Tibial artery (tissue), 4 donors: ENCODE measurements at regions not wholly inside any gene's neighbourhood (a gene's known extent, or its start where the extent isn't known, plus 50 kb on each side); places are given as distances from the start of the nearest gene placed in this dataset.
A peak's percentile ranks its signal among the peaks of the same experiment; 100 is the strongest.
"Not testable (repeated sequence)": the region's sequence is repeated elsewhere in the genome, so short reads cannot be mapped to it uniquely, and the experiment has no call there.

Experiments used
- DNase-seq, 2 donors: peaks; one replicate each; pipeline ENCODE4 v3.0.0-alpha.2; 2019
- H3K27ac ChIP-seq, 2 donors: fragments of 200-600 bp; sonication (generic) in 1 of 2; 1 replicate in 1 of 2; 2 replicates in 1 of 2; pipeline ENCODE4 v1.5.1; 2018 to 2019; ENCODE audit warnings: mild to moderate bottlenecking in 1 of 2
- H3K27me3 ChIP-seq, 2 donors: fragments of 200-600 bp; sonication (generic) in 1 of 2; one replicate each; pipeline versions ENCODE4 v1.5.1 to v1.6.0; 2016 to 2019
- H3K36me3 ChIP-seq, 3 donors: fragments of 200-600 bp; sonication (generic) in 2 of 3; one replicate each; pipeline ENCODE4 v1.5.1; 2016 to 2019; ENCODE audit warnings: mild to moderate bottlenecking in 2 of 3
- H3K4me1 ChIP-seq, 4 donors: fragments of 200-600 bp; sonication (generic) in 2 of 4; 1 replicate in 3 of 4; 2 replicates in 1 of 4; pipeline ENCODE4 v1.5.1; 2016 to 2019
- H3K4me3 ChIP-seq, 2 donors: fragments of 200-600 bp; sonication (generic) in 1 of 2; 1 replicate in 1 of 2; 2 replicates in 1 of 2; pipeline ENCODE4 v1.5.1; 2018 to 2019; ENCODE audit warnings: mild to moderate bottlenecking in 2 of 2
- H3K9me3 ChIP-seq, 3 donors: fragments of 200-600 bp; sonication (generic) in 1 of 3; one replicate each; pipeline ENCODE4 v1.5.1; 2016 to 2019
- CTCF ChIP-seq, 2 experiments: fragments of 200-600 bp in 1 of 2; fragments of 450-650 bp in 1 of 2; IDR thresholded peaks; one replicate each; pipeline ENCODE4 v1.5.1; 2017 to 2019; ENCODE audit warnings: antibody characterized with exemption in 2 of 2, mild to moderate bottlenecking in 1 of 2, moderate library complexity in 1 of 2
- intact Hi-C: fragments of 100-400 bp; cut with DNase I; formaldehyde crosslinking; loops from one replicate; pipeline ENCODE4 v1.15.0; 2023; ENCODE audit warnings: low total_unique reads

GRCh38 chr13:33353210-33353609, 67.7 kb upstream of the STARD13 start:
- Histone ChIP-seq H3K9me3 (no peaks in the 10 kb centered on the region), H3K27me3 (no peaks in the 10 kb centered on the region), H3K4me3 (no peak overlapping the region), H3K27ac (peak overlapping the region in 1 of 2 donors; percentile 48), H3K4me1 (peaks cover 0 to 24% (median 16%) of the 10 kb centered on the region in 4 donors), H3K36me3 (no peaks in the 10 kb centered on the region)
- intact Hi-C loops: no loop called here
- peak; percentile 84 to 85 for DNase-seq
- no peak for TF ChIP-seq CTCF (IDR thresholded peaks at IDR 0.05)

- no peak overlapping the region for H3K4me3 ChIP-seq
- DNase-seq: no peak
- peak overlapping the region in 1 of 2 donors; percentile 10 for H3K27ac ChIP-seq
- intact Hi-C loops: no loop called here
- H3K36me3 ChIP-seq: no peaks in the 10 kb centered on the region
- H3K4me1 ChIP-seq: peaks cover 0 to 19% (median 13%) of the 10 kb centered on the region in 4 donors
- no peaks in the 10 kb centered on the region for H3K27me3 ChIP-seq
- no peak for TF ChIP-seq CTCF (IDR thresholded peaks at IDR 0.05)
- no peaks in the 10 kb centered on the region for H3K9me3 ChIP-seq
These were observed 68.1 kb upstream of the STARD13 start for GRCh38 chr13:33353646-33354045.

- H3K4me3 ChIP-seq: no peak overlapping the region
- no peaks in the 10 kb centered on the region for H3K9me3 ChIP-seq
- H3K36me3 ChIP-seq: no peaks in the 10 kb centered on the region
- TF ChIP-seq CTCF (IDR thresholded peaks at IDR 0.05): no peak
- peak overlapping the region in 1 of 2 donors; percentile 29 for H3K27ac ChIP-seq
- intact Hi-C loops: no loop called here
- H3K4me1 ChIP-seq: peaks cover 0 to 9% (median 3%) of the 10 kb centered on the region in 4 donors
- no peaks in the 10 kb centered on the region for H3K27me3 ChIP-seq
- peak in 1 of 2 donors; percentile 37 for DNase-seq
These were observed 69.8 kb upstream of the STARD13 start for GRCh38 chr13:33355201-33355895.

- H3K4me3 ChIP-seq, DNase-seq, H3K36me3 ChIP-seq, intact Hi-C loops, H3K4me1 ChIP-seq, H3K9me3 ChIP-seq, H3K27me3 ChIP-seq, H3K27ac ChIP-seq: not testable (repeated sequence)
These were observed 72.5 kb upstream of the STARD13 start for GRCh38 chr13:33358076-33358475.

- Histone ChIP-seq H3K27me3 (no peaks in the 10 kb centered on the region), H3K4me1 (no peaks in the 10 kb centered on the region), H3K36me3 (no peaks in the 10 kb centered on the region), H3K27ac (no peak overlapping the region), H3K4me3 (no peak overlapping the region), H3K9me3 (no peaks in the 10 kb centered on the region)
- intact Hi-C loops: no loop called here
- peak in 1 of 2 donors; percentile 34 for DNase-seq
- TF ChIP-seq CTCF (IDR thresholded peaks at IDR 0.05): no peak
These were observed 77.6 kb upstream of the STARD13 start for GRCh38 chr13:33362986-33363727.

- intact Hi-C loops: no loop called here
- H3K27me3 ChIP-seq: no peaks in the 10 kb centered on the region
- no peaks in the 10 kb centered on the region for H3K36me3 ChIP-seq
- no peaks in the 10 kb centered on the region for H3K9me3 ChIP-seq
- H3K27ac ChIP-seq: no peak overlapping the region
- H3K4me1 ChIP-seq: no peaks in the 10 kb centered on the region
- no peak for TF ChIP-seq CTCF (IDR thresholded peaks at IDR 0.05)
- DNase-seq: no peak
- H3K4me3 ChIP-seq: no peak overlapping the region
These were observed 78.6 kb upstream of the STARD13 start for GRCh38 chr13:33364192-33364591.
